HG03108 (cell line): ENCODE measurements at regions not wholly inside any gene's neighbourhood (a gene's known extent, or its start where the extent isn't known, plus 50 kb on each side); places are given as distances from the start of the nearest gene placed in this dataset.
"Not testable (repeated sequence)": the region's sequence is repeated elsewhere in the genome, so short reads cannot be mapped to it uniquely, and the experiment has no call there.

Experiments used
- ATAC-seq: cut with Tn5 transposase; IDR thresholded peaks from one replicate; pipeline ENCODE4 v1.9.1; 2021; ENCODE audit warnings: moderate library complexity; ENCODE audit not compliant: unreplicated experiment

DNA sequence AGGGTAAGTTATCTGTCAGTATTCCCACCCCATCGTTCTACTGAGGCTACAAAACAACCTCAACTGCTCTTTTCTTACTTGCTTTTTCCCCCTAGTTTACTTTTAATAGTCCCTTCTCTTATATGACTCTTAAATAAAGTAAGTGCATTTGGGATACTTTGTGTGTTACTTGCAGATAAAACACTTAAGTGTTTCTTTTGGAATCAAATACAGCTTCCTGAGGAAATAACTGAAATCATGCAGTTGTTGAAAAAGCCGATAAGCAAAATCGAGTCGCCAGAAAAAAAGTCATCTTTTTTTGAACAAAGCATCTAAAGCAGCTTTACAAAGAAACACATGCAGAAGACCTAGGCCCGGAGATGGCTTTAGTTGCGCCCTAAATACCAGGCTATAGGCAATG is 53.5 kb upstream of the EPB41L4A start:
- no peak for ATAC-seq

DNA sequence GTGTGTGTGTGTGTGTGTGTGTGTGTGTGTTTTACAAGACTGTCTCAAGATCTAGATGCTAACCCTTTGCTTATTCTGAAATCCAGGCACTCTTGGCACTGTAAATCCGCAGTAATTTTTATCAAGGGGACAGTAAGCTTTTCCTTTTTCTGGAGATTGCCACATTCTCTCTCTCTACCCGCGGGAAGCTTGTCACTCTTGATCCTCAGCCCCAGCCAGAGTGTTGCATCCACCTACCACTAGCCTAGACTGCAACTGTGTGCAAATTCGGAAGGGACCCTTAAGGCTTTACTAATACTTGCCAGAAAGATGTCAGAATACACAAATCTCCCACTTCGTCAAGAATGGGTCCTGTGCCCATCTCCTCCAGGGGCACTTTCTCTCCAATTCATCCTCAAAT is 54.9 kb upstream of the EPB41L4A start:
- ATAC-seq, result no peak

DNA sequence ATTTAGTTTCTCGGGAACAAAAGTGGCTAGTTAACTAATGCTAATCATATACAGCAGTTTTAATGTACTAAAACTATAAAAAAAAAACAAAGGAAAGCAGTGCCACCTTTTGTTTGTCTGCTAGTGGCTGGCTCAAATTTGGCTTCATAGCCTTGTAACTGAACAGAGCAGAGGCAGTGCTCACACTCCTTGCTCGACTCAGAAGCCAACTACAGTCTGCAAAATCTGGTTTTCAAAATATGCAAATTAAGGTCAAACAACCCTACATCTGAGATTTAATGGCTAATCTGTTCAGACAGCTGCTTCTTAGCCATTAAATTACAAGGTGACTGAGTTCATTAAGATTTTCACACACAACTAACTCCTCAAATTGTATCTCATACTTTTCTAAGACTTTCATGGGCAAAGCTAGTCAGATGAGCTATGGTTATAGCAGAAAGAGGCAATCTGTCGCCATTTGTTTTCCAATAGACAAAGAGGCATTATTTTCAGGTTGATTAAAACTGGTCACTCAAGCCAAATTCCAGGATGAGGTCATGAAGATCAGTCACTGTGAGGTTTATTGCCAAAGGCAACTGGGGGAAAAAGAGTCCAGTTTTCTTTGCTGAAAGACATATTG is 56.8 kb upstream of the EPB41L4A start:
- ATAC-seq, result no peak

DNA sequence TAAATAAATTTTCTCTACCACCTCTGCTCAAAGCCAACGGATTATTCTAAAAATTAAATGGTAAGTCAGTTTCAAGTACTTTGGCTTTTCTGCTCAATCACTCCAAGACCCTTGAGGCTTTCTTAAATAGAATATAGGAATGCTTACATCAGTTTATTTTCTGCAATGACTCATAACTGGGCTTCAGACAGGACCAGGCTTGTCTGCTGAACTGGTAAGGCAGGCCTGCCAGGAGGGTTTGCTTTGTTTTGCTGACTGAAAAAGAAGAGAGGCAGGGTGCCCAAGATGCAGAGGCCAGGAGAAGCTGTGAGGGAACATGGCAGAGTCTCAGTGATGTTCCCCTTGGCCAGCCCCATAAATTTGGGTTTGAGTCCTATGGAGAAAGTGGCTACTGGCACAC is 60.3 kb upstream of the EPB41L4A start:
- ATAC-seq, result no peak

DNA sequence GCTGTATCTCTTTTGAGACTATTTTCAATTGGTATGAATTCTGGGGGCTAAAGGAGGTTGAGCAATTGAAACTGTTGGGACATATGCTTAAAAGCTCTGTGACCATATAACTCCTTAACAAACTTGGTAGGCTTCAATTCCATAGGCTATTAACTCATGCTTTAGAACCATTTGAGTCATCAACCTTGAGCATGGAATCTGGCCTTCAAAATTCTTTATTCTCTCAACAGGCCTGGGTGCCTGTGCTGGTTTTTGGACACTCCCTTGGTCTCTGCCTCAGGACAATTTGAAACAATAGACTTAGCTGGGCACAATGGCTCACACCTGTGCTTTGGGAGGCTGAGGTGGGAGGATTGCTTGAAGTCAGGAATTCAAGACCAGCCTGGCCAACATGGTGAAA is 61.4 kb upstream of the EPB41L4A start:
- no peak for ATAC-seq

DNA sequence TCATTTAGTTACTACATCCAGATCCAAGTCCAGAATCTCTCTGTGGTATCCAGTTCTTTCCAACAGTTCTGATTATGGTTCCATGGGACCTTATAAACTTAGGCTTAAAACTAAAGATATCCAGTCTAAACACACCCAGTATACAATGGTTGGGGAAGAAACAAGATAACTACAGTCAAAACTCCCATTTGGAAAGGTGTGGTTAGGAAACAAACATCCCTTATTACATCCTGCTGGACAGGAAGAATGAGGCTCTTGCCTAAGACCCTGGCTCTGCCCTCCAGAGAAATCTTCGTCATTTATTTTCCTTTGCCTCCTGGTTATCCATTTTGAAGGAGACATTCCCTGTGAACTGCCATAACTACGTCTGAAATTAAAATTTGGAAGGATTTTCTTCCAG is 64.6 kb upstream of the EPB41L4A start:
- no peak for ATAC-seq

DNA sequence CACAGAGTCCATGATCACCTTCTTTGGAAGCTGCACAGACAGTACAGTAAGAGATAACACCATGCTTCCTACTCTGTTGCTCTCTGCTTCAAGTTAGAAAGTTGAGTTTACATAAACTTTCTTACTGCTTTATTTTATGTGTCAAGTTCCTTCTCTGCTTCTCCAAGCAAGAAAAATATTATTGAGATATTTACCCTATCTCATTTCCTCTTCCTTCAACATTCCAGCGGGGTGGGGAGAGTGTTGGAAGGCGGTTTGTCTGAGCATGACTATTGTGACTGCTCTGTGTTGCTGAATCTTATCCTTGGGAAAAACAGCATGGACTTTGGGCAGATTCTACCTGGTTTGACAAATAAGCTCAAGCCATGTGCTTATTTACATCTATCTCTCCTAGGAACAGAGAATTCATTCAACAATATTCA is 66.9 kb upstream of the EPB41L4A start:
- ATAC-seq, result no peak

DNA sequence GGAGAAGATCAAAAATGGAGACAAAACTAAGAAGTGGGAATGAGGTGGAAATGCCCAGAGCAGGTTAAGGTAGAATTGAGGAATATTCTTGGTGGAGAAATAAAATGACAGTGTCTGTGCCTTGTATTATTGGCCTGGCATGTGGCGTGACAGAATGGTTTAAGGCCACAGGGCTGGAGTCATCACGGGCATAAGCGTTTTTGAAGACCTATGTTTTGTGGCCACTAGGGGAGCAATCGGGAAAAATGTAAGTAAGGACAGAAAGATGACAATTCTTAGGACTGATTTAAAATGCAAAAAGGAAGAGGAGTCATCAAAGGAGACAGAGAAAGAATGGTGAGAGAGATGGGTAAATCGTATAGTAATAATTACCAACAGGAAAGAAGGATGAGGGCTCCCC is 72.2 kb upstream of the EPB41L4A start:
- ATAC-seq, result no peak

DNA sequence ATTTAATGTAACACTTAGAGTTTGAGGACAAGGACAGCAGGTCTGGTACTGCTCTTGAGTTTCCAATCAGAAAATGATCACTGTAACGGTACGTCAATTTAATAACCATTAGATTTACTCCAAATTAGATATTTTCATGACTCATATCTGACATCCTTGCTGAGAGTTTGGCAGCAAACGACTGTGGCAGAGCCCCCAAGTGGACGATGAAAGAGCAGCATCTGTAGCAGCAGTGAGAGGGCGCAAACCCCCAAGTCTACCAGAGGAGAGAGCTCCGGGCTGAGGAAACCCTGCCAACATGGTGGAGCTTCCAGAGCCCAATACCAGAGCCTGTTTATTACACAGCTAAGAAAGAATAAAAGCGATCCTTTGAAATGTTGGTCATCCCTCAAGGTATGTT is 73.2 kb upstream of the EPB41L4A start:
- peak; percentile 100 for ATAC-seq

DNA sequence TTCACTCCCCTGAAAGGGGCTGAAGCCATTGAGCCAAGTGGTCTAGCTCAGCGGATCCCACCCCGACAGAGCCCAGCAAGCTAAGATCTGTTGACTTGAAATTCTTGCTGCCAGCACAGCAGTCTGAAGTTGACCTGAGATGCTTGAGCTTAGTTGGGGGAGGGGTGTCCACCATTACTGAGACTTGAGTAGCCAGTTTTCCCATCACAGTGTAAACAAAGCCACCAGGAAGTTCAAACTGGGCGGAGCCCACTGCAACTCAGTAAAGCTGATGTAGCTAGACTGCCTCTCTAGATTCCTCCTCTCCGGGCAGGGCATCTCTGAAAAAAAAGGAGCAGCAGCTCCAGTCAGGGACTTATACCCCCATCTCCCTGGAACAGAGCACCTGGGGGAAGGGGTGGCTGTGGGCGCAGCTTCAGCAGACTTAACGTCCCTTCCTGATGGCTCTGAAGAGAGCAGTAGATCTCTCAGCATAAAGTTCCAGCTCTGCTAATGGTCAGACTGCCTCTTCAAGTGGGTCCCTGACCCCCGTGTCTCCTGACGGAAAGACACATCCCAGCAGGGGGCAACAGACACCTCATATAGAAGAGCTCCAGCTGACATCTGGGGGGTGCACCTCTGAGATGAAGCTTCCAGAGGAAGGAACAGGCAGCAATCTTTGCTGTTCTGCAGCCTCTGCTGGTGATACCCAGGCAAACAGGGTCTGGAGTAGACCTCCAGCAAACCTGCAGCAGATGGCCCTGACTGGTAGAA is 84.8 kb upstream of the EPB41L4A start:
- not testable (repeated sequence) for ATAC-seq

DNA sequence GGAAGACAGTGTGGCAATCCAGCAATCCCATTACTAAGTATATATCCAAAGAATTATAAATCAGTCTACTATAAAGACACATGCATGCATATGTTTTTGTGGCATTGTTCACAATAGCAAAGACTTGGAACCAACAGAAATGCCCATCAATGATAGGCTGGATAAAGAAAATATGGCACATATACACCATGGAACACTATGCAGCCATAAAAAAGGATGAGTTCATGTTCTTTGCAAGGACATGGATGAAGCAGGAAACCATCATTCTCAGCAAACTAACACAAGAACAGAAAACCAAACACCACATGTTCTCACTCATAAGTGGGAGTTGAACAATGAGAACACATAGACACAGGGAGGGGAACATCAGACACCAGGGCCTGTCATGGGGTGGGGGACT is 90.0 kb upstream of the EPB41L4A start:
- not testable (repeated sequence) for ATAC-seq

DNA sequence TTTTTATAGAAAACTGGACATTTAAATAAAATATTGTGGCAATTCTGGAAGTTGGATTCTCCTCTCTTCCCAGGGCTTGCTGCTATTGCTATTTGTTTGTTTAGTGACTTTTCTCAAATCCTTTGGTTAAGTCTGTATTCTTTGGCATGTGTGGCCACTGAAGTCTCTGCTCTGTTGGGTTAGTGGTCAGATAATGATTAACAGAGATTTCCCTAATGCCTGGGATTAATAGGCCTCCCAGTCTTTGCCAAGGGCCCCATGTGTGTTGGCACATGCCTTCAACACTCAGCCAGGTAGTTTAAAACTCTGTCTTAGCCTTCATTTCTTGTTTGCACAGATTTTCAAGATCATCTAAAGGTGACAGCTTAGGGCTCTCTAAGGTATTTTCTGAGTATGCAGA is 92.8 kb upstream of the EPB41L4A start:
- no peak for ATAC-seq

DNA sequence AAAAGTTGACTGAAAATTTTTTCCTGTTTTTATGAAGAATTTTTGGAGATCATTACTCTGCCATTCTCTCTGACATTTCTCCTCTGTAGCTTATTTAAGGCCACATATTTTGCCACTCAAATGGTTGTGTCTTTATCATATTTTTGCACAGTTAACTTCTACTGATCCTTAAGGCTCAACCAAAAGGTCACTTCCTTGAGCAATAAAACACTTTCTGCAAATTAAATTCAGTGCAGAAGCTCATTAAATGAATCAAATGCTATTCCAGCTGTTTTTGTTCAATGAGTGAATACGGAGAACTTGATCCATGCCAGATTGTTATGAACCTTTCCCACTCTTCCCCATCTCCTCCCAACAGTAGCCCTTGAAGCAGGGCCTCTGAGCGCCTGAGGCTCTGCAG is 93.8 kb upstream of the EPB41L4A start:
- ATAC-seq, result no peak

DNA sequence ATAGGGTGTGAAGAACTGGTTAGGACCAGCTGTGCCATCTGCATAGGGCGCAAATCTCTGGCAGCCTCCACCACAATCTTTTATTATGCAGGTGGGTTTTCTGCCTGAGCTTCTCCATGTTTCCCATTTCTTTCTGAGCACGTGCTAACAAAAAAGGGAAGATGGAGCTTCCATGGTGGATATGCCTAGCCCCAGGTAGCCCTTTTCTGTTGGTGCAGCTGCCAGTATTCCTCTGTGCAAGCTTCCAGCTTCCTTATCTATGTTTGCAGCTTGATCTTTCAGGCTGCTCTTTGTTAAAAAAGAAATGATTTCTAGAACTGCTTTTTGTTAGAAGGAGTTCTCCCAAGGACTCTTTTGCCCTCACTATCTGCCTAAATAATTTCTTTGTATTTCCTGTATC is 95.0 kb upstream of the EPB41L4A start:
- ATAC-seq, result no peak

DNA sequence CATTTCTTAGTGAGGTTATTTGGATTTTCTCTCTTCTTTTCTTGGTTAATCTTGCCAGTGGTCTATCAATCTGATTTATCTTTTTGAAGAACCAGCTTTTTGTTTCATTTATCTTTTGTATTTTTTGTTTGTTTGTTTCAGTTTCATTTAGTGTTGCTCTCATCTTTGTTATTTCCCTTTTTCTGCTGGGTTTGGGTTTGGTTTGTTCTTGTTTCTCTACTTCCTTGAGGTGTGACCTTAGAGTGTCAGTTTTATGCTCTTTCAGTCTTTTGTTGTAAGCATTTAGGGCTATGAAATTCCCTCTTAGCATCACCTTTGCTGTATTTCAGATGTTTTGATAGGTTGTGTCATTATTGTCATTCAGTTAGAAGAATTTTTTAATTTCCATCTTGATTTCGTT is 101.4 kb upstream of the EPB41L4A start:
- ATAC-seq, result not testable (repeated sequence)

DNA sequence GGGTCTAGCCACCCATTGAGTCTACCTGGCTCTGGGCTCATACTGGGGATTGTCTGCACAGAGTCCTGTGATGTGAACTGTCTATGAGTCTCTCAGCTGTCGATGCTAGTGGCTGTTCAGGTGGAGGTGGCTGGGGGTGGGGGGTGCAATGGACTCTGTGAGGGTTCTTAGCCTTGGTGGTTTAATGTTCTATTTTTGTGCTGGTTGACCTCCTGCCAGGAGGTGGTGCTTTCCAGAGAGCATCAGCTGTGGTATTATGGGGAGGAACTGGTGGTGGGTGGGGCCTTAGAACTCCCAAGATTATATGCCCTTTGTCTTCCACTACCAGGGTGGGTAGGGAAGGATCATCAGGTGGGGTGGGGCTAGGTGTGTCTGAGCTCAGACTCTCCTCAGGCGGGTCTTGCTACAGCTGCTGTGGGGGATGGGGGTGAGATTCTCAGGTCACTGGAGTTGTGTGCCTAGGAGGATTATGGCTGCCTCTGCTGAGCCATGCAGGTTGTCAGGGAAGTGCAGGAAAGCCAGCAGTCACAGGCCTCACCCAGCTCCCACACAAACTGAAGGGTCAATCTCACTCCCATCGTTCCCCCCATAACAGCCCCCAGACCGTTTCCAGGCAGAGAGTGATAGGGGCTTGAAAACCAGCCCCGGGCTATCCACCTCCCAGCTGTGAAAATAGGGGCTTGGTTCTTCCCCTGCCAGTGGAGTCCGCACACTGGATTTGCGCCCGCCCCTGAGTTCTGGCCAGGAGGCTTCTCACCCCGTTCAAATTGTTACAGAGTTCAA is 104.0 kb upstream of the EPB41L4A start:
- ATAC-seq, result peak; percentile 48

DNA sequence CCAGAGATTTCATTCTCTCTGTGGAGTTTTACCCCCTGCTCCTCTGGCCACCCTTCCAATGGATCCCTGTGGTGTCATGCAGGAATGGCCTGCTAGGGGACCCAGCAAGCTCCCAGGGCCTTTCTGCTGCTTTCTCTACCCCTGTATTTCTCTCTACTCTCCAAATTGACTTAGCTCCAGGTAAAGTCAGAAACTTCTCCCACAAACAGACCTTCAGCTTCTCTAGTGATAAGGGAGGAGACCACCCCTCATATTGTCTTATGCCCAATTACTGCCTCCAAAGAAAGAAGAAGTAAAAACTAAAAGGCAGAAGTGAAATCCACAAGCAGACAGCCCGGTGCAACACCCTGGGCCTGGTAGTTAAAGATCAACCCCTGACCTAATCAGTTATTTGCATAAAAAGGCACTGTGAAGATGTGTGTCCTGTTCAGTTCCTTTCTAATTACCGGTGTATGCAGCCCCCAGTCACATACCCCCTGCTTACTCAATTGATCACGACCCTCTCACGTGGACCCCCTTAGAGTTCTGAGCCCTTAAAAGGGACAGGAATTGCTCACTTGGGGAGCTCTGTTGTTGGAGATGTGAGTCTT is 104.7 kb upstream of the EPB41L4A start:
- peak; percentile 59 for ATAC-seq

DNA sequence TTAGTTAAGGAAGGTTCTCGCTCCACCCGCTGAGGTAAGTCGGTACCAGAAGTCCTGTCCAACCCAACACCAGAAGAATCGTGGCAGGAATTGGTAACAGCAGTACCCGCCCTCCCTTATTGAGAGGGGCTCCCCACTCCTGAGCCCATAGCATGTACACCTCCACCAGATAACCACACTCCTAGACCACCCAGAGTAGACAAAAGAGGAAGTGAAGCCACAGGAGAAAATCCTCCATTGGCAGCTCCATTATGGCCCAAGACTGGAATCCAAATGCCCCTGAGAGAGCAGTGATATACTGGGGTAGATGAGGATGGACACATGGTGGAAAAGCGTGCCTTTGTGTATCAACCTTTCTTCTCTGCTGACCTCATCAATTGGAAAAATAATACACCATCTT is 106.1 kb upstream of the EPB41L4A start:
- no peak for ATAC-seq

DNA sequence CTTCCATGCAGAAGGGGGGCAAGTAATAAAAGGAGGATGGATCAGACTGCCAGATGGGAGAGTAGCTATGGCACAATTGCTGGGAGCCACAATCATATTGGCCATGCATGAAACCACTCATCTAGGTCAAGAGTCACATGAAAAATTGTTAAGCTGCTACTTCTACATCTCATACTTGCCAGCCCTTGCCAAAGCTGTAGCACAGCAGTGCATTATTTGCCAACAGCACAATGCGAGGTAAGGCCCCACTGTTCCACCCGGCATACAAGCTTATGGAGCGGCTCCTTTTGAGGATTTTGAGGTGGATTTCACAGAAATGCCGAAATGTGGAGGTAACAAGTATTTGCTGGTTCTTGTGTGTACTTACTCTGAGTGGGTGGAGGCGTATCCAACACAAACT is 109.9 kb upstream of the EPB41L4A start:
- ATAC-seq, result no peak

DNA sequence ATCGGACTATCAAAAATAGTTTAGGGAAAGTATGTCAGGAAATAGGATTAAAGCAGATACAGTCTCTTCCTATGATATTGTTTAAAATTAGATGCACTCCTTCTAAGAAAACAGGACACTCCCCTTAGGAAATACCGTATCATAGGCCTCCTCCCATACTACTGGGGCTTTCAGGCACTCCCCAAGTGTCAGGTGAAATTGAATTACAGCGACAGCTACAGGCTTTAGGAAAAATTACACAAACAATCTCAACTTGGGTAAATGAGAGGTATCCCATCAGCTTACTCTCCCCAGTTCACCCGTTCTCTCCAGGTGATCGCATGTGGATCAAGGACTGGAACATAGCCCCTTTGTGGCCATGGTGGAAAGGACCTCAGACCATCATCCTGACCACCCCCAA is 110.4 kb upstream of the EPB41L4A start:
- no peak for ATAC-seq

DNA sequence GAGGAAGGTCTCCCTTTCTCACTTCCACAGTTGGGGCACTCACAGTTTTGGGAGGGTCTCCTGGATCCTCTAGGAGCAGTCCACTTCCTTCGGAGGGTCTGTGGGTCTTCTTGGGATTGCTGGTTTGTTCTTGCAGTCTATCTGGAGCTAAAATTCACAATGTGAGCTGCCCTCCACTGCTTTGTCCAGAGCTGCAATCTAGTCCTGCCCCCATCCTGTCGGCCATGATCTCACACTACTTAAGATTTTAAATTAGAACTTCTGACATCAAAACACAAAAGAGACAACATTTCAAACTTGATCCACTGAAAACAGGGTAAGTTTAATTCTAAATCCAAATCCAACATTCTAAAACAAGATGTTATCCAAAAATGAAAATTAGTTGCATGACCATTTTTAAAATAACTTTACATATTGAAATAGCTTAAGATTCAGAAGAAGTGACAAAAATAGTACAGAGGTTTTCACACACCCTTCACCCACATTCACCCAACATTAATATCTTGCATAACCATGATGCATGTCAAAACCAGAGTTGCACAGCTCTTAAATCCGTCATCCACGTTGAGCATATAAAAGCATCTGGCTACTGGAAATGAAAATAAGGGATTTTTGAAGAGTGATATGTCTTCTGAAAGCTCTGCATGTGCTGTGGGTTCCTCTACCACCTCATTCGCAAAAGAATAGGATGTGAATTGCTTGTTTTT is 113.7 kb upstream of the EPB41L4A start:
- ATAC-seq, result no peak
